ENCODE measurements at regions not wholly inside any gene's neighbourhood (a gene's known extent, or its start where the extent isn't known, plus 50 kb on each side); places are given as distances from the start of the nearest gene placed in this dataset.
A peak's percentile ranks its signal among the peaks of the same experiment; 100 is the strongest.

DNA sequence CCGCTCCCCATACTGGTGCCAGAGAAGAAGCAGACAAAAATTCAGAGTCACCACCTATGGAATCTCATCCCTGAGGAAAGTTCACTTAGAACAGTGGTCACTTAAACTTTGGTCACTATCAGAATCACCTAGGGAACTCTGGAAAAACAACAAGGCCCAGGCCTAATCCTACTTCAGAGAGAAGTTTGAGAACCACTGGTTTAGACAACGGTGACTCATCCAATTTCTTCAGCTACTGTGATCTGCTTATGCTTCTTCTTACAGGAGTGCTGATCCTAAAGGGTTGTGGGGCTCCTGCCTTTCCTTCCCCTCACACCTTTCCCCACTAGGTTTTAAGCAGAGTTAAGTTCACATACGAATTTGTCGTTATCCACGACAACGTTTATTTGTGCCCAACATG, 194.7 kb upstream of the KLF4 start:
- no peaks in the 10 kb centered on the region for H3K27me3 ChIP-seq
- H3K4me3 ChIP-seq = no peak overlapping the region
- peaks cover 0 to 13% (median 4%) of the 10 kb centered on the region in 4 donors for H3K4me1 ChIP-seq
- H3K36me3 ChIP-seq = no peaks in the 10 kb centered on the region
- TF ChIP-seq, protein P1, sequence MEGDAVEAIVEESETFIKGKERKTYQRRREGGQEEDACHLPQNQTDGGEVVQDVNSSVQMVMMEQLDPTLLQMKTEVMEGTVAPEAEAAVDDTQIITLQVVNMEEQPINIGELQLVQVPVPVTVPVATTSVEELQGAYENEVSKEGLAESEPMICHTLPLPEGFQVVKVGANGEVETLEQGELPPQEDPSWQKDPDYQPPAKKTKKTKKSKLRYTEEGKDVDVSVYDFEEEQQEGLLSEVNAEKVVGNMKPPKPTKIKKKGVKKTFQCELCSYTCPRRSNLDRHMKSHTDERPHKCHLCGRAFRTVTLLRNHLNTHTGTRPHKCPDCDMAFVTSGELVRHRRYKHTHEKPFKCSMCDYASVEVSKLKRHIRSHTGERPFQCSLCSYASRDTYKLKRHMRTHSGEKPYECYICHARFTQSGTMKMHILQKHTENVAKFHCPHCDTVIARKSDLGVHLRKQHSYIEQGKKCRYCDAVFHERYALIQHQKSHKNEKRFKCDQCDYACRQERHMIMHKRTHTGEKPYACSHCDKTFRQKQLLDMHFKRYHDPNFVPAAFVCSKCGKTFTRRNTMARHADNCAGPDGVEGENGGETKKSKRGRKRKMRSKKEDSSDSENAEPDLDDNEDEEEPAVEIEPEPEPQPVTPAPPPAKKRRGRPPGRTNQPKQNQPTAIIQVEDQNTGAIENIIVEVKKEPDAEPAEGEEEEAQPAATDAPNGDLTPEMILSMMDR (IDR thresholded peaks at IDR 0.05) = no peak
- no peak for TF ChIP-seq POLR2A (IDR thresholded peaks at IDR 0.05)
- H3K9me3 ChIP-seq = no peaks in the 10 kb centered on the region
- DNase-seq = no peak
- peak overlapping the region in 2 of 4 donors; percentile 47 to 77 for H3K27ac ChIP-seq

DNA sequence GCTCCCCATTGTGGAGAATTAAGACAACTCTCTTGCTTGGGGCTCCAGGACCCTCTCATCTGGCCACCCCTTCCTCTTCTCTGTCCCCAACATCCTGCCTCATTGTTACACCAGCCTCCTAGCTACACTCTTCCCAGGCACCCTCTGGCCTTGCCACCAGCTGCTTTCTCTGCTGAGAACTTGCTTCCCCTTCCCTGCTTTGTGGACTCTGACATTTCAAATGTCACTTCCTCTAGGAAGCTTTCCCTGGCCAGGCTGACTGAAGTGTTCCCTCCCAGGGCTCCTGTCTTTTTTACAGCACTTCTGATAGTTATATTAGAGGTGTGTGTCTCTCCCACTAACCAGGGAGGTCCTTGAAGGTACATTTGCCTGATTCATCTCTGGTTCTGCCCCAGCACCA, 194.0 kb upstream of the KLF4 start:
- H3K27ac ChIP-seq = peak overlapping the region in 2 of 4 donors; percentile 47 to 77
- peaks cover 0 to 13% (median 4%) of the 10 kb centered on the region in 4 donors for H3K4me1 ChIP-seq
- H3K27me3 ChIP-seq = no peaks in the 10 kb centered on the region
- DNase-seq = peak in 2 of 3 donors; percentile 54 to 68
- H3K36me3 ChIP-seq = no peaks in the 10 kb centered on the region
- H3K9me3 ChIP-seq = no peaks in the 10 kb centered on the region
- H3K4me3 ChIP-seq = no peak overlapping the region
- TF ChIP-seq POLR2A (IDR thresholded peaks at IDR 0.05) = no peak
- TF ChIP-seq, protein P1 (IDR thresholded peaks at IDR 0.05) = no peak

DNA sequence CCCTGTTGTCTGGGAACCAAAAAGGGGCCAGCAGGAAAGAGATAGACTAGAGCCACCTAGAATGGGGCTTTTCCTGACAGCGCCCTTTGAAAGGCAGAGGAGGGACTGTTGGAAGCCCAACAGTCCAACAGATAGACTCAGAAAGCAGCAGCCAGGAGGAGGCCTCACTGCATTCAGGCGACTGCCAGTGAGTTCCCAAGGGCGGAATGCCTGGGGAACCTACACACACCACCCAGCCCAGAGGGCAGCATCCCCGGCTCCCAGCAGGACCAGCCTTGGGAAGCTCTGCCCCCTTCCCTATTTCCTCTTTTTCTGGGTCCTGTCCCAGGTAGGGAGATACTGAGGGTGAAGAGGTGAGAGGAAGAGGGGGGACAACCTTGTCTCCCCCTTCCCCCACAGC, 192.4 kb upstream of the KLF4 start:
- H3K27ac ChIP-seq = no peak overlapping the region
- TF ChIP-seq, protein P1 (IDR thresholded peaks at IDR 0.05) = no peak
- no peak for TF ChIP-seq POLR2A (IDR thresholded peaks at IDR 0.05)
- H3K27me3 ChIP-seq = no peaks in the 10 kb centered on the region
- H3K4me3 ChIP-seq = no peak overlapping the region
- H3K4me1 ChIP-seq = peaks cover 0 to 13% (median 4%) of the 10 kb centered on the region in 4 donors
- no peak for DNase-seq
- H3K36me3 ChIP-seq = no peaks in the 10 kb centered on the region
- no peaks in the 10 kb centered on the region for H3K9me3 ChIP-seq

DNA sequence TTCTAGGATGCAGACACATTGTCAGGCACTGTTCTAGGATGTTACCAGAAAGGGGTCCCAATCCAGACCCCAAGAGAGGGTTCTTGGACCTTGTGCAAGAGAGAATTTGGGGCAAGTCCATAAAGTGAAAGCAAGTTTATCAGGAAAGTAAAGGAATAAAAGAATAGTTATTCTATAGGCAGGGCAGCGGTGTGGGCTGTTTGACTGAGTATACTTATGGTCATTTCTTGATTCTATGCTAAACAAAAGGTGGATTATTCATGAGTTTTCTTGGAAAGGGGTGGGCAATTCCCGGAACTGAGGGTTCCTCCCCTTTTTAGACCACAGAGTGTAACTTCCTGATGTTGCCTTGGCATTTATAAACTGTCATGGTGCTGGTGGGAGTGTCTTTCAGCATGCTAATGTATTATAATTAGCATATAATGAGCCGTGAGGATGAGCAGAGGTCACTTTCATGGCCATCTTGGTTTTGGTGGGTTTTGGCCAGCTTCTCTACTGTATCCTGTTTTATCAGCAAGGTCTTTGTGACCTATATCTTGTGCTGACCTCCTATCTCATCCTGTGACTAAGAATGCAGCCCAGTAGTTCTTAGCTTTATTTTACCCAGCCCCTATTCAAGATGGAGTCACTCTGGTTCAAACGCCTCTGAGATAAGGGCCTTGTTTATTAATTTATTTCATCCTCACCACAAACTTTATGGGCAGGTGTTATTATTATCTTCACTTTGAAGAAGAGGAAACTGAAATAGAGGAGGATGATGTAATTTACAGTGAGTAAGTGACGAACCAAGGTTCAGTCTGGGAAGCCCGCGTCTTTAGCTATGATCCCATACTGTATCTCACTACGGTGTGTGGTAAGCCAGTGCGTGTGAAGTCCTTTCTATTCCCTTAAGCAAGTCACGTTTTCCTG, 186.0 kb upstream of the KLF4 start:
- no peaks in the 10 kb centered on the region for H3K36me3 ChIP-seq
- H3K4me1 ChIP-seq = no peaks in the 10 kb centered on the region
- H3K27me3 ChIP-seq = no peaks in the 10 kb centered on the region
- H3K4me3 ChIP-seq = no peak overlapping the region
- H3K9me3 ChIP-seq = no peaks in the 10 kb centered on the region
- H3K27ac ChIP-seq = no peak overlapping the region
- TF ChIP-seq, protein P1 (IDR thresholded peaks at IDR 0.05) = no peak
- no peak for TF ChIP-seq POLR2A (IDR thresholded peaks at IDR 0.05)
- DNase-seq = no peak

DNA sequence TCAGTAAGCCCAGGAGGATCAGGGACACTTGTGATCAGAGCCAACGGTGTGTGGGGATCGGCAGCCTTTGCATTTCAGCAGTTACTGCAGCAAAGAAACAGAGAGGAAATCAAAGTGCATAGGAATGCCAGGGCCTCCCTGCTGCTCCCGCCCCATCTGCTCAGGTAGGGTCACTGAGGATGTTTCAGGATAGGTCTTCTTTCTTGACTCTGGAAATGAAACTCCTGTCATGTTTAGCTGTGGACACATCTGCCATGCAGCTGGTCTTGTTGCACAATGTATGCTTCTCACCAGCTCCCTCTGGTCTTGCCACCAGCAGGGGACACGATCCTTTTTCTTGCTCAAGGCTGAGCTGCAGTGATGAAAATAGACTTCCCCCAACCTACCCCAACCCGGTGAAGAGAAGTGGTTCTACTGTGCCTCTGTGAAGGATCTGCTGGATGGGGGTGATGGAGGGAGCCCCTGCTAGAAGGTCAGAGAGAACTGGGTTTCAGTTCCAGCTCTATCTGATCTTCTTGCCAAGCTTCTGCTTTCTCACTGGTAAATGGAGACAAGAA, 185.2 kb upstream of the KLF4 start:
- no peak overlapping the region for H3K27ac ChIP-seq

More for the DNA sequence above, 185.2 kb upstream of the KLF4 start:
- Histone ChIP-seq H3K36me3 (no peaks in the 10 kb centered on the region), H3K27me3 (no peaks in the 10 kb centered on the region), H3K9me3 (no peaks in the 10 kb centered on the region), H3K4me1 (no peaks in the 10 kb centered on the region), H3K4me3 (no peak overlapping the region)
- peak in 1 of 3 donors; percentile 55 for DNase-seq
- TF ChIP-seq, protein P1 (IDR thresholded peaks at IDR 0.05) = no peak
- TF ChIP-seq POLR2A (IDR thresholded peaks at IDR 0.05) = no peak
